ENCODE measurements at regions not wholly inside any gene's neighbourhood (a gene's known extent, or its start where the extent isn't known, plus 50 kb on each side); places are given as distances from the start of the nearest gene placed in this dataset.

DNA sequence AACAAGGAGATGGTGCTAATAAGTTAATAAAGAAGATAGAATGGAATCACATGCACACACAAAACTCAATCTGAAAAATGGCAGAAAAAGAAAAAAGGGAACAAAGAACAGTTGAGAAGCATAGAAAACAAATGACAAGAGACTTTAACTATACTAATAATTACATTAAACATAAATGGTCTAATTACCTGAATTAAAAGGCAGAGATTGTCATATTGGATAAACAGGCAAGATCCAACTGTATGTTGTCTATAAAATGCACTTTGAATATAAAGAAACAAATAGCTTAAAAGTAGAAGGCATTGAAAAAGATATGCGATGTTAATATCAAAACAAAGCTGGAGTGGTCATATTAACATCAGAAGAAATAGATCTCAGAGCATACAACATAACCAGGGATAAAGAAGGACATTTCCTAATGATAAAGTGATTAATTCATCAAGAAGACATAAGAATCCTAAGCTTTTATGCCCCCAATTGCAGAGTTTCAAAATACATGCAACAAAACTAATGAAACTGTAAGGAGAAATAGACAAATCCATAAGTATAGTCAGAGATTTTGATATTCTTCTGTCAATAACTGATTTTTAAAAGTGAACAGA is 293.5 kb downstream of the PTPRU start:
- DNase-seq (ENCODE audit: extremely low read depth, low read depth), result no peak

DNA sequence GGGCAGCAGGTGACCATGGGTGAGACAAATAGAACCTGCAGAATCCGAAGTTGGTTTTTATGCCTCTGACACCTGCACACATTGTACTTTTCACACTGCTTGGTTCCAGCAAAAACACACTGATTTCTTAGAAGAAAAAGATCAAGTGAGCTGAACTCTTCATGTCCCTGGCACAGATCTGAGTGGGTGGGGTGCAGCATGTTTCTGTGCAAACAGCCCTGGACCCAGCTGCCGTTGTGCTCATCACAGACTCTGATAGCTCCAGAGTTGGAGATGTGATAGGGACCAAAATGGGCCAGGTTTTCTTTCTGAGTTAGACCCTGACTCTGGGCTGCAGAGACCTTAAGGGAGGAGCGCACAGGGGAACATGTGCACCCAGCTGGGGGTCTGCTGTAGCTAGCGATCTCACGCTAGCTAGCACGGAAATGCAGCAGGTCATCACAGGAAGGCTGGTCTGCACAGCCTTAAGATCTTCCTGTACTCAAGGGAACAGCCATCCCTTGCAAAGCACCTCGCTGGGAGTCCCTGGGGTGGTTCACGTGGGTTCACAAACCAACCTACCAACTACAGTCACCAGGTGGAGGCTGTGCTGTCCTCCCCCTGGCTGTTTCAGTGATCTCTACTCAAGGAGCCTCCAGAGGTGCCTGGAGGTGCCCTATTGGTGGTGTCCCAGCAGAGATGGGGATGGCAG is 291.1 kb downstream of the PTPRU start:
- DNase-seq (ENCODE audit: extremely low read depth, low read depth), result no peak

DNA sequence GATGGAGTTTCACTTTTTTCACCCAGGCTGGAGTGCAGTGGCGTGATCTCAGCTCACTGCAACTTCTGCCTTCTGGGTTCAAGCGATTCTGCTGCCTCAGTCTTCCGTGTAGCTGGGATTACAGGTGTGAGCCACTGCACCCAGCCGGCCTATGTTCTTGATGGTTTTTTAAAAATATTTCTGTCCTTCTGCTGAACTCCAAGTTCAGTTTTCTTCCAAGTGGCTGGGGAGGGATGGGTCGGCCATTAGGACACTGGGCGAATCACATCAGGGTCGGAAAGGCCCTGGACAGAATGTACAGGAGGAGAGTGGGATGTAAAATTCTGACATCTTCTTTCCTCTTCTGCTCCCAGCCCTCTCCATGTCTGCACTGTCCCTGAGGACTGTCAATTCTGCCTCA is 289.6 kb downstream of the PTPRU start:
- DNase-seq (ENCODE audit: extremely low read depth, low read depth), result no peak

DNA sequence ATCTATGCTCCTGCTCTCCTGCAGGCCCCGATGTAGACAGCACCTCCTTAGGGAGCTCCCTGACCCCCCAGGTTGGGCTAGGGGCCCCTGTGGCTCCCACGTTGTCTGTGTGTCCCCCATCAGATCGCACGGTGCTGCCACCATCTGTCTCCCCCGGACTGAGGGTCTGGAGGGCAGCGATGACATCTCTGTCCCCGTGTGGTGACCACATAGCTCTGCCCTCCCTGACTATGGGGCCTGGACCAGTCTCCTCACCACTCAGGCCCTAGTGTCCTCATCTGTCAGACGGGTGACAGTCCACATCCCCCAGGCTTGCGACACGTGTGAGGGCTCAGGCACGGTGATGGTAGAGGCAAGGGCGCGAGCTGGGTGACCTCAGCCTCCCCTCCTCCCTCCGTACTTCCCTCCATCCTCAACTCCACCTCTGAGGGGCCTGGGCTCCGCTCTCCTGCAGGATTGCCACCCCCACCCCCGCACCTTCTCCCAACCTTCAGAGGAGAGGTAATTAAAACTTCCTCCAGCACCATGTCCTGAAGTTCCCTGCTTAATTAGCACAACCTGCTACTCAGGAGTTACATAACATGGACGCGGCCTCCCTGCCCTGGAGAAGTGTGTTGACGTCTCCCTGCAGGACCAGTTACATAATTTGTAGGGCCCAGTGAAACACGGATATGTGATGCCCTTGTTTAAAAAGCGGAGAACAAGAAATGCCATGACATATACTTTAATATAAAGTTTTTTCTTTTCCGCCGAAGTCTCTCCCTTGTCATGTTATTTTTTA is 288.2 kb downstream of the PTPRU start:
- no peak for DNase-seq (ENCODE audit: extremely low read depth, low read depth)

DNA sequence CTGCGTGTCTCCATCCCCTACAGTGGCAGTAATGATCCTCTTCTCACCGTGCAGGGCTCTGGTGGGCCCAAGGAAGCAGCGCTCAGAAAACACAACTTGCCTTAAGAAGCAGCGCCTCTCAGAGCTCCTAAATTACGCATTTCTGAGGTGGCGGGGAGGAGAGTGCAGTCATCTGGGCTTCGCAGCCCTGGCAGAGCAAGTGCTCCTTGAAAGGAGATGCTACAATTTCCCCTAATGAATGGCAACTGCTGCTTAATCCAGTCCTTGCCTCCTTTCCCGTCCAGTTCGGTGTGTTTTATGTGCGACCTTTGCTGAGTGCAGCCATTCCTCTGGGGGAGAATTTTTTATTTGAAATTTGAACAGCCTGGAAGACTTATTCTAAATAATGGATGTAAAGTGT is 287.3 kb downstream of the PTPRU start:
- DNase-seq (ENCODE audit: extremely low read depth, low read depth), result no peak

DNA sequence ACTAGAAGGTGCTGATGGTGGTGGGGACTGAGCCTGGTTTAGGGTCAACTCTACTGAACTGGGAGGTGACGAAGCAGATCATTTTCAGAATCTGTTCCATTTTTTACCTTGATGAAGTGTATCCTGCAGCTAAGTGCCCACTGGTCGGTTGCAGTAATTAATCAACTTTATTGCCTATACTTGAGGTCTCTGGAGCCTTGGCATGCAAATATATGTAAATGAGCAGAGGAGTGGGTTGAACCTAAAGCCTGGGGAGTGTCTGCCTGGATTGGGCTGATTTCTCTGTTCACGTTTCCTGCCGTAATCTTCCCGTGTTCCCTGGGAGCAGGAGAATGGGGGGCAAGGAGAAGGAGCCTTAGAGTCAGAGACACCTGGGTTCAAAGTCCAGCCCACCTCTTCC is 286.8 kb downstream of the PTPRU start:
- no peak for DNase-seq (ENCODE audit: extremely low read depth, low read depth)

DNA sequence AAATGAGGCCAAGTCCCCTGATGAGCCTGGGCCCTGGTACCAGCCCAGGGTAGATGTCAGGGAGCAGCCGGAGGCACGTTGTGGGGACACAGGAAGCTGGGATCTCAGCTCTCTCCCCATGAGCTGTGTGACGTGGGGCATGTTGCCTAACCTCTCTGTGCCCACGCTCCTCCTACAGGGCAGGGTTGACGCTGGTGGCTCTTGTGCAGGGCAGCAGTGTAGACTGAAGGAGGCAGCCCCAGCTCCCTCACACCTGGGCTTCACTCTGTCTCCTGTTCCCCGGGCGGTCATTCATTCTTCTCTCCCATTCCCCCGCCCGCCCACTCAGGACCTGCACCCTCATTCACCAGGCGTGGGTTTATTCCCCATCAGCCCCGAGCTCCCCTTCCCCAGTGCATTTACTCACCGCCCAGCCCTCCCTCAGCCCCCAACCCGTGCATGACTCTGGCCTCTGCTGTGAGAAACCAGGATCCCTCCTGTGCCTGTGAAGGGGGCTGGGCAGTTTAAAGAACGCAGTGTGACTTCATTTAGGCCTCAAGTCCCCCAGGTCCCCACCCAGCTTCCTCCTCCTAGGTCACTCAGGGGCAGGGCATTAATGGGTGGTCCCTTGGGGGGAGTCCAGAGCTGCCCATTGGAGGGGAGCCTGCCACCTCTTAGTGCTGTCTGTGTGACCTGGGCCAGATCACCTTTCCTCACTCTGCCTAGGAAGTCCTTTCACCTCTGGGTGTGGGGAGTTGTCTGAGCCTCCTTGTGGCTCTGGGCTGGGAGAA is 285.7 kb downstream of the PTPRU start:
- no peak for DNase-seq (ENCODE audit: extremely low read depth, low read depth)

DNA sequence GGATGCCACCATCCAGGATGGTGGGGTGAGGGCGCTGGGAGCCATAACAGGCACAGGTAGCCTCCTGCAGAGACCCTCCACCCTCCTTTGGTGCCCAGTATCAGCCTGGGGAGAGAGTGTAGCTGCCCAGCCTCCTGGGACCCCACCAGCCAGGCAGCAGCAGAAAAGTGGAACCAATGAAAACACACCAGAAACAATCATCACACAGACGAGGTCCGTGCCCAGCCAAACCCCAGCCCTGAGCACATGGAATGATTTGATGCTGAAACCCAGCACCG is 285.1 kb downstream of the PTPRU start:
- no peak for DNase-seq (ENCODE audit: extremely low read depth, low read depth)

DNA sequence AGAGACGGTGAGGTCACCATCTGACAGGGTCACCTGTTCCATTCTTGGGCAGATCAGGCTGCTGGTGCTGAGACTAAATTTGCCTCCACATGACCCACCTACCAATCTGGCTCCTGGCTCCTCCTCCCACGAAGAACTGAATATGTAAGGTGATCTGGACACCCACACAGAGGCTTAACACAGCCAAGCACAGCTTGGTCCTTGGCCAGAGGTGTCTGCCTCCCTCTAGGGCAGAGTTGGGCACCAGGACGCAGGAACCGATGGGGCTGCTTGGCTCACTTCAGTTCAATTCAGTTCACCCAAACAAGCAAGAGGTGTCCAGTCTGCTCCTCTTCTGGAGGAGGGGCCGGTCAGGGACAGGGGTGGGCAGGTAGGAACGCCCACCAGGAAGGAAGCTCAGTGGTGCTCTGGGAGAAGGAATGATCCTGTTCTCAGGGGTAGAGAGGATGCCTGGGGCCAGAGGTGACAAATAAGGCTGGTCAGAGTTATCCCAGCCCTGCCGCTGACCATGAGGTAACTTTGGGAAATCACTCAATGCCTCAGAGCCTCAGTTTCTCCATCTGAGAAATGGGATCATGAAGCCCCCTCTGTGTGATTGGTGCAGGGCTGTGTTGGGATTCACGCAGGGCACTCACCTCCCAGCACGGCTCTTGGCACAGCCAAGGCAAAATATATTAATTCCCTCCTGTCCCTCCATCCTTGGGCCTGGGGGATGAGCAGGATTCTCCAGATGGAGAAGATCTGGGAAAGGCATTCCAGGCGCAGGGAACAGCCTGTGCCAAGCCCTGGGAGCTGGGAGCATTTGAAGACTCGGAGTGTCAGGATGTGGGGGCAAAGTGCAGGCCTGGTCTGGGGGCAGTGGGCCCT is 284.5 kb downstream of the PTPRU start:
- no peak for DNase-seq (ENCODE audit: extremely low read depth, low read depth)

DNA sequence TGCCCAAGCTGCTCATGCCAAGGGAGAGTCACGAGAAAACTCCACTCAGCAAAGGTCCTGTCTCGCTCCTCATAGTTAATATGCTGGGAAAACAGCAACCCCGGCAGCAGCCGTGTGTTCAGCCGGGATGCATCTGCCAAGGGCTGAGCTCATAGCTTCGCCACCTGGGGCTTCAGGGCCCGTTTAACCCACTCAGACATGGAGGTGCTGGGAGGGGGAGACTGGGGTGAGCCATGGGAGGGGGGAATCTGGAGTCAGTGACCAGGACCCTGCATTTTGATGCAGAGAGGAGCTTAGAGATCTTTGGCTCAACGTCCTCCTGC is 283.4 kb downstream of the PTPRU start:
- no peak for DNase-seq (ENCODE audit: extremely low read depth, low read depth)

DNA sequence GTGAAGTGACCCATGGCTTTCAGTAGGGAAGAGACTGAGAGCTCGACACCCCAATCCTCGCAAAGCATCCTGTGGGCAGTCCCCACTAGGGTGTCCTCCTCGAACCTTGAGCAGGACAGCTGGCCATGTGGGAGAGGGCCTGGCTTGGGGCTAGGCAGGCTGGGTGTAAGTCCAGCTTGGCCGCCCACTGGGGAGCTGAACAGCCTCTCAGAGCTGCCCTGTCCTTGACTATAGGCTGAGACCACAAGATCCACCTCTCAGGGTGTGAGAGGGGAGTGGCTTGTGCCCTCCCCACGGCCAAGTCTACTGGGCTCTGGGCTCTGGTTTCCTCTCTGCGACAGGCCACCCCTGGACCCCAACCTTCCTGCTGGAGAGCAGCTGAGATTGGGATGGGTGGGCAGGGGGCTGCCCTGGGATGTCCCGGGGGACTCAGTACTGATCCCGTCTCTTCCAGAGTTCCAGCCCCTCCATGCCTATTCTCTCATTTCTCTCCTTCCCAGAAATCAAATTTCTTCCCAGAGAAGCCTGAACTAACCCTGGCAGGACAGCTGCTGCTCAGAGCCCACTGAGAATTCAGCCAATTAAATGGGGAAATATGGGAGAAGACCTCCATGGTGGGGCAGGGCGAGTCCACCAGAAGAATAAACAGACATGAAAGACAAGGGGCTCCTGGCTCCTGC is 282.9 kb downstream of the PTPRU start:
- DNase-seq (ENCODE audit: extremely low read depth, low read depth), result no peak

DNA sequence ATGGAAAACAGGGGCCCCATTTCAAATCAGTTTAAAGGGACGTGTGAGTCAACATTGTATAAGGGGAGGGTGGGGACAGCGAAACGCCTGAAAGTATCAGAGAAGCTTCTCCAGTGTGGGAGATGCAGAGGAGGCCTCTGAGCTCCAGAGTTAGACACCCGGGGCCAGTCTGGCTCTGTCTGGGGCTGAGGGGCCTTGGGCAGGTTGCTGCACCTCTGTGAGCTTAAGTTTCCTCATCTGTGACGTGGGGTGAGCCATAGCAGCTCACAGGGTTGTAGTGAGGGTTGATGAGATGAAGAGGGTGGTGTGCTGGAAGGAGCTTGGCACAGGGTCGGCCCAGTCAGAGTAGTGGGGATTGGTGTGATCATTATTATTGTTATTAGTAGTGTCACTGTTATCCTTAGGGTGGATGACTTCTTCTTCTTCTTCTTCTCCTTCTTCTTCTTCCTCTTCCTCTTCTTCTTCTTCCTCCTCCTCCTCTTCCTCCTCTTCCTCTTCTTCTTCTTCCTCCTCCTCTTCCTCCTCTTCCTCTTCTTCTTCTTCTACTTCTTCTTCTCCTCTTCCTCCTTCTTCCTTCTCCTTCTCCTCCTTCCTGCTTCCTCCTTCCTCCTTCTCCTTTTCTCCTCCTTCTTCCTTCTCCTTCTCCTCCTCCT is 282.0 kb downstream of the PTPRU start:
- no peak for DNase-seq (ENCODE audit: extremely low read depth, low read depth)

DNA sequence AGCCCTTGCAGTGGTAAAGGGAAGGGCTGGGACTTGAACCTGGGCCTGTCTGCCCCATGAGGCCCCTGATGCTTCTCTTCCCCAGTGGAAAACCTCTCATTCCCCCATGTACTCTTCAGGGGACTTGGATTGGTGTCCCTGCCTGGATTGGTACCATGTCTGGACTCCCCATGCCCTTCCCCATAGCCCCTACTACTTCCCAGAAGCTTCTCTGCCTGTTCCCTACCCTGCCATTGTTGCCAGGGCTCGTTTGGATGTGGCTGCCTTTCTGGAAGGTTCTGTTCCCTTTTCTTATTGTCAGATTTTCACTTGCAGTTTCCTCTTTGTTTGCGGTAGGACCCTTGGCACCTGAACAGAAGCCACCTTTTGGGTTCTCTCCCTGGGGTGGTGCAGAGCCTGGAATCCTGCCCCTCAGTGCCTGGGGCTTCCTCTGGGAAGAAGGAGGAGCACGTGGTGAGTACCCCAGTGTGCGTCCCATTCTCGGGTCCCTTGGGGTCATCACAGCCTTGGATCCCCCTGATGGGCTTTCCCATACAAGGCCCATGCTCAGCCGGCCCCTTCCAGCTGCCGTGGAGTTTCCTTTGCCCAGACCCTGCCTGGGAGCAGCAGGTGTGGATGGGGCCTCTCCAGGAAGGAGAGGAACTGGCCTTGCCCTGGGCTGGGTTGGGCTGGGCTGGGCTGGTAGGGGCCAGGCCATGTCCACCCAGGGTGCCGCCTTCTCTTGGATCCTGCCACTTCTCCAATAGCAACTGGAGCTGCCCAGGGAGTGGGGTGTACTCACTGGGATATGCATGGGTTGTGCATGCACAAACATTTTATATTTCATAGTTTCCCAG is 281.1 kb downstream of the PTPRU start:
- DNase-seq (ENCODE audit: extremely low read depth, low read depth), result no peak

DNA sequence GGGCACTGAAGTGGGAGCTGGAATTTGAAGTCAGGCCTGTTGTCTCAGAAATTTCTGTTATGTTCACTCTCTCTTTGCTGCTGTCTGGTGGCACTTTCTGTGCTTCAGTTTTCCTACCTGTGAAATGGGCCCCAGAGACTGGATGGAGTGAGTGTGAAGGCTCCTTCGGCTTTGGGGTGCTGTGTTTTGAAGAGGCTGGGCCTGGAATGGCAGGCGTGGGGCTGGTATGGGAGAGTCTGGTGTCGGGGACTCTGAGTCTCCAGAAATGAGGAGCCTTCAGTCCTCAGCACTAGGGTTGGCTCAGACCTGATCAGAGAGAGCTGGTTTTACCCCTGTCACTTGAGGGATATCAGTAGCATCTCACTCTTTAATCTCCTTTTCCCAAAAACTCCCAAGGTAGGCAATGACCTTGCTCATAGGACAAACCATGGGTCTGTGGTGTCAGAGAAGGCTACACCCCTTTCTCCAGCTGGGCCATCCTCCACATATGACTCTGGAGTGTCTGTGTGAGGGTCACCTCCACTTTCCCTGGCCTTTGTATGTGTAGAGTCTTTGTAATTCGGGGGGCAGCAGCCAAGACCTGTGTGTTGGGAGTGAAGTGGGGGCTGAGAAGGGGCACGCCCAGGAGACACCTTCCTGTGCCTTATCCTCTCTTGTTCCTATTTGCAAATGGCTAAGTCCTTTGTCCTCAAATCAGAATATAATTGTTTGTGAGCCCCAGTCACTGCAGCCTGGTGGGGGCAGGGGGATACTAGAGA is 279.9 kb downstream of the PTPRU start:
- DNase-seq (ENCODE audit: extremely low read depth, low read depth), result no peak

DNA sequence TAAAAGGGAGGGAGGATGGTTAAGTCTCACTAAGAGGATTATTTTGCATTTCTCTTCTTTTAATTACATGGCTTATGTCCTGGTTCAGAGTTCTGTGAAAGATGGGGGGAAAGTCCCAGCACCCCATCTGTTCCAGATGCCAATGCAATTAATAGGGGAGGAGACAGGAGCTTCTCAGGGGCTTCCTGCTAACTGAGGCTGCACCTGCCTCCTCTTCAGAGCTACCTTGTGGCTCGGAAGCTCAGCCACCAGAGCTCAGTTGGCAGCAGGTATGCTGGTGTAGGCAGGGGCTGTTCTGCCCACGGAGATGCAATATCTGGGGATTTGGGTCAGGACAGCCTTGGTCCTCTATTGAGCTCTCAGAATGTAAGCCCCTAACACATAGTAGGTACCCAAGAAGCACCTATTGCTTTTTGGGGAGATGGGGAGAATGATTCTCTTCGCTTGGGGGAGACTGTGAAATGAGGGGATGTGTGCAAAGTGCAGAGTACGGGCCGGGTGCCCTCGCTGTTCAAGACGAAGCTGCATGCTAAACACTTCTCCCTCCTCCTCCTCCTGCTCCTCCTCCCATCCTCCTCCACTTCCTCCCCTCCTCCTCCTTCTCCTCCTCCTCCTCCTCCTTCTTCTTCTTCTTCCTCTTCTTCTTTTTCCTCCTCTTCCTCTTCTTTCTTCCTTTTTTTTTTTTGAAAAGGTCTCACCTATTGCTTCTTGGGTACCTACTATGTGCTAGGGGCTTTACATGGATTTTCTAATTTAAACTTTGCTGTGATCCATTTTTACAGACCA is 279.0 kb downstream of the PTPRU start:
- DNase-seq (ENCODE audit: extremely low read depth, low read depth), result no peak

DNA sequence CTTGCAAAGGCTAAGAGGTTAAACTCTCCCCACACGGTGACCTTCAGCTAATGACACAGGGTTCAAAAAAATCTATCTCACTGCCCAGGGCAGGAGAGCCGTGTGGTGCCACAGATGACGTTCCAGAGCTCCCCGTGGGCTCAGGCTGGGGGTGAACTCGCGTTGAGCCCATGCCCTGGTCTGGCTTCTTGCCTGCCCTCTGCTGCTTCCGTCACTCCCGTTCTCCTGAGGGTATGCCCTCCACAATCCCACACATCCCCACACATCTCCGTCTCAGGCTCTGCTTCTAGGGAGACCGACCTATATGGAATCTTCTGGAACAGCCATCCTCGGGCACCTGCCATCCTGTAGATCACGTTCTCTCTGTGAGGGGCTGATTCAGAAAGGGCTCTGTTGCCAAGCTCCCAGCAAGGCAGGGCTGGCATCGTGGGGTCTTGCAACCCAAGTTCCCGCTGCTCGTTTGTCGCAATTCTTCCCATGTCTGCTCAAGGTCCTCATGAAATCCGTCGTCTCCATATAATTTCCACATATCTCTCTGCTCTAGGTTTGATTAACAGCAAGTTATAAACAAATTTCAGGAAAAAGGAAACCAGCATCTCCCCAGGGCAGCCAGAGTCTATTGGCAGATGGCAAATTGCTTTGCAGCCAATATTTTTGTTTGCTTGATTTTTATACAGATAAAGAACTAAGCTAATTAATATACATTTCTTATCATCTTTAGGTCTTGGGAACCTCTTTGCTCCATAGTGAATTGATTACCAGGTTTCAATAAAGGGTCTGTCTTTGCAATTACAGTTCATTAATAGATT is 278.2 kb downstream of the PTPRU start:
- no peak for DNase-seq (ENCODE audit: extremely low read depth, low read depth)

All from NCI-H460 (cell line).